CD8-positive, alpha-beta memory T cell (primary cell): ENCODE measurements at regions not wholly inside any gene's neighbourhood (a gene's known extent, or its start where the extent isn't known, plus 50 kb on each side); places are given as distances from the start of the nearest gene placed in this dataset.

Source experiments
- CTCF ChIA-PET: fragments of 350-600 bp; sonication (Branson Sonifier 250); formaldehyde crosslinking; loops from one replicate; lab custom pipeline; 2021; ENCODE audit warnings: antibody characterized with exemption; lab: Charles Lee
- POLR2A ChIA-PET: fragments of 350-600 bp; sonication (Branson Sonifier 250); formaldehyde crosslinking; loops from one replicate; lab custom pipeline; 2021; ENCODE audit warnings: antibody characterized with exemption; lab: Charles Lee
- DNase-seq, 5 donors: peaks; one replicate each; pipeline versions ENCODE4 v3.0.0 to v3.0.0-alpha.2; 2020 to 2022; ENCODE audit warnings: mixed read lengths in 1 of 5
- H3K27ac ChIP-seq: one replicate; pipeline ENCODE4 v1.7.0; 2013; ENCODE audit warnings: low read depth, mild to moderate bottlenecking, low read length, moderate library complexity
- H3K27me3 ChIP-seq: 2 replicates; pipeline ENCODE4 v1.7.0; 2013; ENCODE audit warnings: low read length, mild to moderate bottlenecking; ENCODE audit not compliant: insufficient read depth, poor library complexity, severe bottlenecking
- H3K36me3 ChIP-seq: 2 replicates; pipeline ENCODE4 v1.7.0; 2013; ENCODE audit warnings: mild to moderate bottlenecking, low read length, moderate library complexity; ENCODE audit not compliant: insufficient read depth
- H3K4me1 ChIP-seq: 2 replicates; pipeline ENCODE4 v1.7.0; 2013; ENCODE audit warnings: mild to moderate bottlenecking, low read length, moderate library complexity; ENCODE audit not compliant: insufficient read depth
- H3K4me3 ChIP-seq: 2 replicates; pipeline ENCODE4 v1.7.0; 2013; ENCODE audit warnings: mild to moderate bottlenecking, low read length
- H3K9me3 ChIP-seq: 2 replicates; pipeline ENCODE4 v1.7.0; 2013; ENCODE audit warnings: mild to moderate bottlenecking, low read length
- H3K27ac Mint-ChIP-seq, 8 donors: one replicate each; pipeline ENCODE4 v1.8.0; 2020 to 2021; ENCODE audit warnings: mixed read lengths in 8 of 8, mild to moderate bottlenecking in 6 of 8, inconsistent platforms in 3 of 8, moderate library complexity in 3 of 8
- H3K27me3 Mint-ChIP-seq, 2 donors: one replicate each; pipeline ENCODE4 v1.8.0; 2020 to 2021; ENCODE audit warnings: mixed read lengths in 2 of 2, mild to moderate bottlenecking in 1 of 2, moderate library complexity in 1 of 2
- H3K36me3 Mint-ChIP-seq, 3 donors: one replicate each; pipeline ENCODE4 v1.8.0; 2020 to 2021; ENCODE audit warnings: mixed read lengths in 3 of 3, inconsistent platforms in 1 of 3, mild to moderate bottlenecking in 1 of 3
- H3K4me1 Mint-ChIP-seq, 3 donors: one replicate each; pipeline ENCODE4 v1.8.0; 2020 to 2021; ENCODE audit warnings: mixed read lengths in 3 of 3, inconsistent platforms in 1 of 3, mild to moderate bottlenecking in 1 of 3
- H3K4me3 Mint-ChIP-seq, 7 donors: one replicate each; pipeline ENCODE4 v1.8.0; 2020 to 2021; ENCODE audit warnings: mixed read lengths in 7 of 7, mild to moderate bottlenecking in 6 of 7, moderate library complexity in 4 of 7, inconsistent platforms in 2 of 7
- H3K9me3 Mint-ChIP-seq, 5 donors: one replicate each; pipeline ENCODE4 v1.8.0; 2020 to 2022; ENCODE audit warnings: mixed read lengths in 5 of 5, mild to moderate bottlenecking in 3 of 5, moderate library complexity in 2 of 5, inconsistent platforms in 1 of 5

GRCh38 chr1:64318428-64318827 lies 115.0 kb downstream of the UBE2U start:
- no peaks in the 10 kb centered on the region for H3K4me1 Mint-ChIP-seq
- no peak overlapping the region for H3K4me3 Mint-ChIP-seq
- Histone ChIP-seq H3K27me3 (no peaks in the 10 kb centered on the region), H3K27ac (no peak overlapping the region), H3K4me3 (no peak overlapping the region), H3K4me1 (no peaks in the 10 kb centered on the region), H3K36me3 (no peaks in the 10 kb centered on the region), H3K9me3 (no peaks in the 10 kb centered on the region)
- H3K27ac Mint-ChIP-seq, result no peak overlapping the region
- H3K27me3 Mint-ChIP-seq, result peaks cover 2 to 5% of the 10 kb centered on the region in 2 donors
- no peak for DNase-seq
- H3K9me3 Mint-ChIP-seq, result peaks cover 0 to 2% (median 0%) of the 10 kb centered on the region in 5 donors
- H3K36me3 Mint-ChIP-seq, result no peaks in the 10 kb centered on the region
- POLR2A ChIA-PET, result no interaction called here
- CTCF ChIA-PET, result no interaction called here

DNA sequence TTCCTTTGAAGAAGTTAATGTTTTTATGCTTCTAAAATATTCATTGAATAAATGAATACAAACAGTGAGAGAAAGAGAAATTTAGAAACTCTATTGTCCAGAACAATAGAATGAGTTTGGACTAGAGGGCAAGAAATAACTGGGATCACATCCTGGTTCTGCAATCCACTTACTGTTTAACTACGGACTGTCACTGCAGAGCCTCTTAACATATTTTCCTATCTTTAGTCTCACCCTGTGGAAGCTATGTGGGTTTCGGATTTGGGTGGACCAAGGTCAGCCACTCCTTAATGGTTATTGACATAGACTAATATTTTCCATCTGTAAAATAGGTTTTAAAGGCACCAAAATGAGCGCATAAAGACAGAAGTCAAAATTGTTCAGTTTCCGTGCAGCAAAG lies 116.6 kb downstream of the UBE2U start:
- H3K27me3 Mint-ChIP-seq, result peaks cover 2 to 7% of the 10 kb centered on the region in 2 donors
- H3K27ac Mint-ChIP-seq, result no peak overlapping the region
- POLR2A ChIA-PET, result no interaction called here
- peaks cover 0 to 2% (median 0%) of the 10 kb centered on the region in 5 donors for H3K9me3 Mint-ChIP-seq
- CTCF ChIA-PET, result no interaction called here
- H3K4me1 ChIP-seq, result no peaks in the 10 kb centered on the region
- H3K36me3 Mint-ChIP-seq, result no peaks in the 10 kb centered on the region
- no peaks in the 10 kb centered on the region for H3K36me3 ChIP-seq
- H3K4me3 Mint-ChIP-seq, result no peak overlapping the region
- no peak for DNase-seq
- no peak overlapping the region for H3K4me3 ChIP-seq
- no peaks in the 10 kb centered on the region for H3K4me1 Mint-ChIP-seq
- no peak overlapping the region for H3K27ac ChIP-seq
- H3K9me3 ChIP-seq, result no peaks in the 10 kb centered on the region
- H3K27me3 ChIP-seq, result no peaks in the 10 kb centered on the region

GRCh38 chr1:64320470-64320869 lies 117.0 kb downstream of the UBE2U start:
- no peak overlapping the region for H3K4me3 Mint-ChIP-seq
- H3K36me3 ChIP-seq, result no peaks in the 10 kb centered on the region
- peaks cover 2 to 9% of the 10 kb centered on the region in 2 donors for H3K27me3 Mint-ChIP-seq
- no peaks in the 10 kb centered on the region for H3K4me1 ChIP-seq
- no peaks in the 10 kb centered on the region for H3K9me3 ChIP-seq
- POLR2A ChIA-PET, result no interaction called here
- no peak overlapping the region for H3K27ac Mint-ChIP-seq
- H3K9me3 Mint-ChIP-seq, result peaks cover 0 to 2% (median 0%) of the 10 kb centered on the region in 5 donors
- H3K36me3 Mint-ChIP-seq, result no peaks in the 10 kb centered on the region
- CTCF ChIA-PET, result no interaction called here
- no peaks in the 10 kb centered on the region for H3K4me1 Mint-ChIP-seq
- H3K4me3 ChIP-seq, result no peak overlapping the region
- DNase-seq, result no peak
- no peak overlapping the region for H3K27ac ChIP-seq
- H3K27me3 ChIP-seq, result no peaks in the 10 kb centered on the region

DNA sequence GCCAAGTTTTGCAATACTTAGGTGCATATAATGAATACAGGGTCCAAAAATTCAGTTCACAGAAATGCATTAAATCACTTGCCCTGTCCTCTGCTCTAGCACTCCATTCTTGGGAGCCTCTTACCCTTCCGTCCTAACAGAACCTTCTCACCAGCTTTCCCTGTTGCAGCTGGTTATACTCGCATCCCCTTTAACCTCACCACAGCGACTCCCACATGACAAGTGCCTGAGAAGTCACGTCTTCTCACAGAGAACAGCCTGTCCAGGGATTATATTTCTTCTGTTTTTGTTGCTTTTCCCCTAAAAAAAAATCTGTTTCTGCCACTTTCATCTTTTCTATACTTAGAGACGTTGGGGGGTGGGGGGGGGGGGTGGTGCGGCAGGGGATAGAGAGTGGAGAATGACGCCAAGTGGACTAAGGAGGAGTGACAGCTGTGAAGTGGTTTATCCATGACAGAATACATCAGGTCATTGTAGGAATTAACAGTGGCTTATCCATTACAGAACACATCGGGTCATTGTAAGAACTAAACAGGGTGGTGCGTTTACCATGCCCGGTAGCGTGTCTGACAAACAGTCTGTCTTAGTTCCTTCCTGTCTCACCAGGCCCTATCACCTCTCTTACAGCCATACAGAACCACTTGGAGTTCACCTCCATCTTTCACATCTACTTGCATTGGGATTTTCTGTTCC lies 117.6 kb downstream of the UBE2U start:
- H3K27ac Mint-ChIP-seq, result no peak overlapping the region
- Histone ChIP-seq H3K36me3 (no peaks in the 10 kb centered on the region), H3K4me3 (no peak overlapping the region), H3K27me3 (no peaks in the 10 kb centered on the region), H3K27ac (no peak overlapping the region), H3K4me1 (no peaks in the 10 kb centered on the region), H3K9me3 (no peaks in the 10 kb centered on the region)
- peaks cover 0 to 2% (median 0%) of the 10 kb centered on the region in 5 donors for H3K9me3 Mint-ChIP-seq
- no peaks in the 10 kb centered on the region for H3K36me3 Mint-ChIP-seq
- no peak overlapping the region for H3K4me3 Mint-ChIP-seq
- ChIA-PET CTCF (no interaction called here), POLR2A (no interaction called here)
- DNase-seq, result no peak
- peaks cover 2 to 9% of the 10 kb centered on the region in 2 donors for H3K27me3 Mint-ChIP-seq
- no peaks in the 10 kb centered on the region for H3K4me1 Mint-ChIP-seq

GRCh38 chr1:64323054-64323453 lies 119.6 kb downstream of the UBE2U start:
- no peak overlapping the region for H3K4me3 ChIP-seq
- H3K9me3 Mint-ChIP-seq, result peaks cover 0 to 2% (median 0%) of the 10 kb centered on the region in 5 donors
- no peak overlapping the region for H3K27ac Mint-ChIP-seq
- H3K36me3 ChIP-seq, result no peaks in the 10 kb centered on the region
- ChIA-PET CTCF (no interaction called here), POLR2A (no interaction called here)
- no peaks in the 10 kb centered on the region for H3K4me1 ChIP-seq
- H3K4me3 Mint-ChIP-seq, result no peak overlapping the region
- no peaks in the 10 kb centered on the region for H3K4me1 Mint-ChIP-seq
- no peaks in the 10 kb centered on the region for H3K27me3 ChIP-seq
- no peak overlapping the region for H3K27ac ChIP-seq
- peaks cover 7 to 8% of the 10 kb centered on the region in 2 donors for H3K27me3 Mint-ChIP-seq
- H3K36me3 Mint-ChIP-seq, result no peaks in the 10 kb centered on the region
- DNase-seq, result no peak
- H3K9me3 ChIP-seq, result no peaks in the 10 kb centered on the region

GRCh38 chr1:64323882-64324281 lies 120.5 kb downstream of the UBE2U start:
- H3K36me3 Mint-ChIP-seq, result no peaks in the 10 kb centered on the region
- H3K4me3 ChIP-seq, result no peak overlapping the region
- no peaks in the 10 kb centered on the region for H3K36me3 ChIP-seq
- H3K9me3 Mint-ChIP-seq, result peaks cover 0 to 2% (median 0%) of the 10 kb centered on the region in 5 donors
- no peaks in the 10 kb centered on the region for H3K27me3 ChIP-seq
- ChIA-PET CTCF (no interaction called here), POLR2A (no interaction called here)
- no peak overlapping the region for H3K27ac Mint-ChIP-seq
- no peak overlapping the region for H3K4me3 Mint-ChIP-seq
- H3K4me1 ChIP-seq, result no peaks in the 10 kb centered on the region
- DNase-seq, result no peak
- no peaks in the 10 kb centered on the region for H3K9me3 ChIP-seq
- H3K27ac ChIP-seq, result no peak overlapping the region
- H3K27me3 Mint-ChIP-seq, result peaks cover 8 to 12% of the 10 kb centered on the region in 2 donors
- H3K4me1 Mint-ChIP-seq, result no peaks in the 10 kb centered on the region

DNA sequence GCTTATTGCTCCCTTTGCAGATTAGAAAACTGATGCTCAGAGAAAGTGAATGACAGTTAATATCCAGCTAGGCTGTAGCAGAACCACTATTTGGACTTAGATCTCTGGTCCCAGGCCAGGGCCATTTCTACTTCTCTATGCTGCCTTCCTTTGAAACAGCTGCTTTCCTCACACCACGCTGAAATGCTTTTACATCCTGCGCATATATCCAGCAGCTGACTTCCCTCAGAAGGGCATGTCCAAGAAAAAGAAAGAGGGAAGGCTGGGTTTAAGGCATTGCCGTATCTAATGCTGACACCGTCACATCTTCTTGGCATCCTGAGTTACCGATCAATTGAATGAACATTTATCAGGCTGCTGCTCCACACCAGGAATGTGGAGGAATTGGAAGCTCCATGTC lies 122.4 kb downstream of the UBE2U start:
- Histone ChIP-seq H3K4me3 (no peak overlapping the region), H3K27me3 (no peaks in the 10 kb centered on the region), H3K9me3 (no peaks in the 10 kb centered on the region), H3K27ac (no peak overlapping the region), H3K36me3 (no peaks in the 10 kb centered on the region), H3K4me1 (no peaks in the 10 kb centered on the region)
- Mint-ChIP-seq H3K27ac (no peak overlapping the region), H3K9me3 (peaks cover 0 to 2% (median 0%) of the 10 kb centered on the region in 5 donors), H3K4me3 (no peak overlapping the region), H3K4me1 (no peaks in the 10 kb centered on the region), H3K27me3 (peaks cover 12 to 17% of the 10 kb centered on the region in 2 donors), H3K36me3 (no peaks in the 10 kb centered on the region)
- CTCF ChIA-PET, result no interaction called here
- no peak for DNase-seq
- POLR2A ChIA-PET, result no interaction called here

GRCh38 chr1:64327119-64327518 lies 123.7 kb downstream of the UBE2U start:
- Mint-ChIP-seq H3K4me1 (no peaks in the 10 kb centered on the region), H3K4me3 (no peak overlapping the region), H3K9me3 (peaks cover 0 to 2% (median 0%) of the 10 kb centered on the region in 5 donors), H3K36me3 (no peaks in the 10 kb centered on the region), H3K27me3 (peaks cover 10 to 17% of the 10 kb centered on the region in 2 donors), H3K27ac (no peak overlapping the region)
- ChIA-PET CTCF (no interaction called here), POLR2A (no interaction called here)
- Histone ChIP-seq H3K27ac (no peak overlapping the region), H3K36me3 (no peaks in the 10 kb centered on the region), H3K9me3 (no peaks in the 10 kb centered on the region), H3K27me3 (no peaks in the 10 kb centered on the region), H3K4me3 (no peak overlapping the region), H3K4me1 (no peaks in the 10 kb centered on the region)
- DNase-seq, result no peak
